ENCODE measurements at regions not wholly inside any gene's neighbourhood (a gene's known extent, or its start where the extent isn't known, plus 50 kb on each side); places are given as distances from the start of the nearest gene placed in this dataset.

DNA sequence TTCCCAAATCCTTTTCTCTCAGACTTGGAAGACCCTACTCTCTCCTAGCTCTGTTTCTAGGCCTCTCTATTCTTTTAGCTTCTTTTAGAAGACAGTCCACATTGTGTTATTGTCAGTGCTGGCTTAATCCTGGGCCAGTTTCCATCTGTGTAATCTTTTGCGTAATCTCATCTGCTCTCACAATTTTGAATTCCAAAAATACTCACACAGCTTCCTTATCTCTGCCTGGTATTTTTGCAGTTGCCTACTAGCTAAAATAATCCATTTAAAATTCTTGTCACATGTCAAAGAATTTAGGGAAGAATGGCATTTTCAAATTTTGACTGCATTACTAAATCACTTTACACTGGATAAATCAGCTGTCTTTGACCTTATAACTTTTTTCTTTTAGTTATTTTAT lies 200.6 kb upstream of the MEX3C start (continued):
- TF ChIP-seq, protein P1, sequence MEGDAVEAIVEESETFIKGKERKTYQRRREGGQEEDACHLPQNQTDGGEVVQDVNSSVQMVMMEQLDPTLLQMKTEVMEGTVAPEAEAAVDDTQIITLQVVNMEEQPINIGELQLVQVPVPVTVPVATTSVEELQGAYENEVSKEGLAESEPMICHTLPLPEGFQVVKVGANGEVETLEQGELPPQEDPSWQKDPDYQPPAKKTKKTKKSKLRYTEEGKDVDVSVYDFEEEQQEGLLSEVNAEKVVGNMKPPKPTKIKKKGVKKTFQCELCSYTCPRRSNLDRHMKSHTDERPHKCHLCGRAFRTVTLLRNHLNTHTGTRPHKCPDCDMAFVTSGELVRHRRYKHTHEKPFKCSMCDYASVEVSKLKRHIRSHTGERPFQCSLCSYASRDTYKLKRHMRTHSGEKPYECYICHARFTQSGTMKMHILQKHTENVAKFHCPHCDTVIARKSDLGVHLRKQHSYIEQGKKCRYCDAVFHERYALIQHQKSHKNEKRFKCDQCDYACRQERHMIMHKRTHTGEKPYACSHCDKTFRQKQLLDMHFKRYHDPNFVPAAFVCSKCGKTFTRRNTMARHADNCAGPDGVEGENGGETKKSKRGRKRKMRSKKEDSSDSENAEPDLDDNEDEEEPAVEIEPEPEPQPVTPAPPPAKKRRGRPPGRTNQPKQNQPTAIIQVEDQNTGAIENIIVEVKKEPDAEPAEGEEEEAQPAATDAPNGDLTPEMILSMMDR (IDR thresholded peaks at IDR 0.05; ENCODE audit: control extremely low read depth in 1 of 3, insufficient read depth in 1 of 3, low read depth in 1 of 3, low read length in 3 of 3): no peak
- TF ChIP-seq NRF1 (IDR thresholded peaks at IDR 0.05; ENCODE audit: low read depth, low read length) (no peak), MAFK (IDR thresholded peaks at IDR 0.05; ENCODE audit: low read depth, low read length) (no peak), EZH2 (IDR thresholded peaks at IDR 0.05; ENCODE audit: low read depth, low read length, severe bottlenecking) (no peak), RFX5 (IDR thresholded peaks at IDR 0.05; ENCODE audit: borderline replicate concordance, low read depth, low read length) (no peak)
